OCI-LY1 (cell line): ENCODE measurements at regions not wholly inside any gene's neighbourhood (a gene's known extent, or its start where the extent isn't known, plus 50 kb on each side); places are given as distances from the start of the nearest gene placed in this dataset.

Source experiments
- H2AFZ ChIP-seq: fragments of 200-600 bp; sonication (generic), shearing (Covaris generic); 2 replicates; pipeline ENCODE4 v1.6.0; 2014; ENCODE audit warnings: antibody characterized with exemption, mild to moderate bottlenecking, low read length
- H3F3A ChIP-seq: fragments of 200-600 bp; sonication (generic), shearing (Covaris generic); 2 replicates; pipeline ENCODE4 v1.6.0; 2014; ENCODE audit warnings: mild to moderate bottlenecking, antibody characterized with exemption, low read length, moderate library complexity; ENCODE audit not compliant: insufficient read depth
- H3K27ac ChIP-seq: fragments of 200-600 bp; sonication (generic); 2 replicates; pipeline ENCODE4 v1.5.1; 2014; ENCODE audit warnings: low read length, mixed run types, mild to moderate bottlenecking, low read depth; ENCODE audit not compliant: poor library complexity, severe bottlenecking
- H3K27me3 ChIP-seq: fragments of 200-600 bp; sonication (generic); 2 replicates; pipeline ENCODE4 v1.6.0; 2014; ENCODE audit warnings: antibody characterized with exemption, mild to moderate bottlenecking, low read length, moderate library complexity; ENCODE audit not compliant: insufficient read depth
- H3K36me3 ChIP-seq: fragments of 200-600 bp; sonication (generic); 2 replicates; pipeline ENCODE4 v1.6.1; 2014; ENCODE audit warnings: mild to moderate bottlenecking, antibody characterized with exemption, low read length, moderate library complexity, mixed read lengths; ENCODE audit not compliant: insufficient read depth
- H3K4me1 ChIP-seq: fragments of 200-600 bp; sonication (generic); 2 replicates; pipeline ENCODE4 v1.5.1; 2014; ENCODE audit warnings: mild to moderate bottlenecking, low read length, moderate library complexity; ENCODE audit not compliant: insufficient read depth, severe bottlenecking
- H3K4me2 ChIP-seq: fragments of 200-600 bp; sonication (generic), shearing (Covaris generic); 2 replicates; pipeline ENCODE4 v1.6.1; 2014; ENCODE audit warnings: low read length
- H3K4me3 ChIP-seq: fragments of 200-600 bp; sonication (generic); 2 replicates; pipeline ENCODE4 v1.5.1; 2014; ENCODE audit warnings: low read length, low read depth, mild to moderate bottlenecking, mixed read lengths; ENCODE audit not compliant: poor library complexity, severe bottlenecking
- H3K79me2 ChIP-seq: fragments of 200-600 bp; shearing (Covaris generic); 2 replicates; pipeline ENCODE4 v1.6.1; 2016; ENCODE audit warnings: mixed run types, low read length, mixed read lengths; ENCODE audit not compliant: insufficient read depth
- H3K9ac ChIP-seq: fragments of 200-600 bp; sonication (generic), shearing (Covaris generic); 2 replicates; pipeline ENCODE4 v1.6.1; 2014; ENCODE audit warnings: mild to moderate bottlenecking, low read length, mixed read lengths
- H3K9me2 ChIP-seq: fragments of 200-600 bp; sonication (generic), shearing (Covaris generic); 2 replicates; pipeline ENCODE4 v1.6.1; 2014; ENCODE audit warnings: low read depth, mild to moderate bottlenecking, low read length, mixed read lengths
- H3K9me3 ChIP-seq: fragments of 200-600 bp; shearing (Covaris generic); 2 replicates; pipeline ENCODE4 v1.6.1; 2014; ENCODE audit warnings: low read length, mixed read lengths
- H4K20me1 ChIP-seq: fragments of 200-600 bp; sonication (generic), shearing (Covaris generic); 2 replicates; pipeline ENCODE4 v1.6.0; 2016; ENCODE audit warnings: mild to moderate bottlenecking, low read length; ENCODE audit not compliant: insufficient read depth
- EZH2 ChIP-seq: fragments of 200-600 bp; sonication (generic), shearing (Covaris generic); IDR thresholded peaks from 2 replicates; pipeline ENCODE4 v1.8.0; 2017; ENCODE audit warnings: borderline replicate concordance, mixed run types, mild to moderate bottlenecking, antibody characterized with exemption, low read length, moderate library complexity, mixed read lengths
- TF ChIP-seq, protein P1 (sequence below): fragments of 200-600 bp; sonication (generic), shearing (Covaris generic); IDR thresholded peaks from 2 replicates; pipeline ENCODE4 v1.5.1; 2017; ENCODE audit warnings: mild to moderate bottlenecking, antibody characterized with exemption, low read length, moderate library complexity, mixed read lengths

DNA sequence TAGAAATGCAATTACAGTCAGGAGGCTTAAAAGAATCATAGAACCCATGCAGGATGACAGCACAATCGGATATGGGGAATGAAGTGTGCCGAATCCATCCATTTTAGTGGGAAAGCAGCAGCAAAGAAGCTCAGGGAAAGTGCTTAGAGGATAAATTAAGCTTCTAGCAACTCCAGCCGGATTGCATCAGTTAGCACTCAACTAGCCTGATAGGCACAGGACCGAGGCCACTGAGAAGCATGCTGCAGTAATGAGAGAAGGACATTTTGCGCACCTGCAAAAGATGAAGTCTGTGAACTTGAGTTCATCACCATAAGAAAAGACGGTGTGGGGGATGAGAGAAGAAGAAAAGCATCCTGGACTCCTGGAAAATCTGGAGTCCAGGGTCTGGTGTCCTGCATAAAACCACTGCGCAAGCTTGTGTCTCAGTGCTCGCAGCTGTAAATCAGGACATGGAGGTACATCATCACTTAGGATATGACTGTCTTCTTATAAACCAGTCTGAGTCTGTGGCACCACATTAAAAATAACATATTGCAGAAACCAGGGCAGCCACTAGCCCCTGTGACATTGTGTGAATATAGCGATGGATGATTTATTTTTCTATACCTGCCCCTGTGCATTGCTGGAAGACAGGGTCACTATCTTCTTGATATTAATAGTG is 665.5 kb upstream of the SOX11 start:
- Histone ChIP-seq H3K4me2 (no peak overlapping the region), H3F3A (peaks cover 10% of the 10 kb centered on the region), H3K9me2 (no peaks in the 10 kb centered on the region), H3K79me2 (no peaks in the 10 kb centered on the region), H4K20me1 (no peaks in the 10 kb centered on the region), H3K9ac (no peak overlapping the region), H3K4me3 (no peak overlapping the region), H3K27me3 (no peaks in the 10 kb centered on the region; the same call in 1 of the 2 replicates), H2AFZ (no peak overlapping the region), H3K27ac (no peak overlapping the region), H3K9me3 (peaks cover 4% of the 10 kb centered on the region; the same call in 1 of the 2 replicates), H3K4me1 (no peaks in the 10 kb centered on the region), H3K36me3 (no peaks in the 10 kb centered on the region)
- no peak for TF ChIP-seq EZH2
- TF ChIP-seq, protein P1, sequence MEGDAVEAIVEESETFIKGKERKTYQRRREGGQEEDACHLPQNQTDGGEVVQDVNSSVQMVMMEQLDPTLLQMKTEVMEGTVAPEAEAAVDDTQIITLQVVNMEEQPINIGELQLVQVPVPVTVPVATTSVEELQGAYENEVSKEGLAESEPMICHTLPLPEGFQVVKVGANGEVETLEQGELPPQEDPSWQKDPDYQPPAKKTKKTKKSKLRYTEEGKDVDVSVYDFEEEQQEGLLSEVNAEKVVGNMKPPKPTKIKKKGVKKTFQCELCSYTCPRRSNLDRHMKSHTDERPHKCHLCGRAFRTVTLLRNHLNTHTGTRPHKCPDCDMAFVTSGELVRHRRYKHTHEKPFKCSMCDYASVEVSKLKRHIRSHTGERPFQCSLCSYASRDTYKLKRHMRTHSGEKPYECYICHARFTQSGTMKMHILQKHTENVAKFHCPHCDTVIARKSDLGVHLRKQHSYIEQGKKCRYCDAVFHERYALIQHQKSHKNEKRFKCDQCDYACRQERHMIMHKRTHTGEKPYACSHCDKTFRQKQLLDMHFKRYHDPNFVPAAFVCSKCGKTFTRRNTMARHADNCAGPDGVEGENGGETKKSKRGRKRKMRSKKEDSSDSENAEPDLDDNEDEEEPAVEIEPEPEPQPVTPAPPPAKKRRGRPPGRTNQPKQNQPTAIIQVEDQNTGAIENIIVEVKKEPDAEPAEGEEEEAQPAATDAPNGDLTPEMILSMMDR = no peak

DNA sequence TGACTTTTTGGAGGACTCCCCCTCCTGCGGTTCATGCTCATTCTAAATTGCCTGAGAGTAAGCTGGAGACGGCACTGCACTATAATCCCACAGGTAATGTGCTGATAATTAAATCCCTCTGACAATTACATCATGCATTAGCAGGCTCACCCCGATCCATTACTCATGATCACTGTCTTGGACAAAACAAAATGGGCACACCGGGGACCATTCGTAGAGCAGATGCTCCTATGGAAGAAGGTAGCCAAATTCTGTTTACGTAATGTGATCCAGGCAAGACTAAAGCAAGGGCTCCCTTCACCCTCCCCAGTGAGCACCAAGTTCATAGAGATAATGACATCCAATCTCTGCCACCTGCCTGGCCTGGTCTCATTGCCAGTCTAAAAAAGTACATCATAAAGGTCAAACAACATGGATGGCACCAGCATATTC is 657.1 kb upstream of the SOX11 start:
- Histone ChIP-seq H3K36me3 (no peaks in the 10 kb centered on the region), H3K9ac (no peak overlapping the region), H4K20me1 (no peaks in the 10 kb centered on the region), H3K79me2 (no peaks in the 10 kb centered on the region), H3K27ac (no peak overlapping the region), H3F3A (no peaks in the 10 kb centered on the region), H2AFZ (no peak overlapping the region), H3K27me3 (no peaks in the 10 kb centered on the region), H3K9me3 (no peaks in the 10 kb centered on the region), H3K4me1 (no peaks in the 10 kb centered on the region), H3K4me3 (no peak overlapping the region), H3K9me2 (no peaks in the 10 kb centered on the region), H3K4me2 (no peak overlapping the region)
- no peak for TF ChIP-seq EZH2
- TF ChIP-seq, protein P1 = no peak

DNA sequence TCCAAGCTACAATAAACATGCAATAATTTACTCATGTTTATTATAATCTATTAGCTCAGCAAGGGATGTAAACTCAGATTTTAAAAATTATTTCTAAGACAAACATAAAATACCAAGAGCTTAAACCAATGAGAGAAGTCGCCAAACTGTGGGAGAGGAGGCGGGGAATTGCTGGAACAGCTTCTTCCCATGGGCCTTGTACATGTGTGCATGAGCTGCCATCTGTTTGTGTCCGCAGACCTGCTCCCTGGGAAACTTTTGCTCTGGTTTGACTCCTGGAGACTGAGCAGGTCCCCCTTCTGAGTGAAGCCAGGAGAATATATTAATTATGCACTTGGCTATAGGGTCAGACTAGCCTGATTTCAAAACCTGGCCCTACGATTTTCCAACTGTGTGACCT is 655.9 kb upstream of the SOX11 start:
- Histone ChIP-seq H3F3A (no peaks in the 10 kb centered on the region), H3K4me2 (no peak overlapping the region), H3K4me1 (no peaks in the 10 kb centered on the region), H2AFZ (no peak overlapping the region), H3K9me3 (no peaks in the 10 kb centered on the region), H3K9ac (no peak overlapping the region), H3K9me2 (no peaks in the 10 kb centered on the region), H3K79me2 (no peaks in the 10 kb centered on the region), H3K4me3 (no peak overlapping the region), H4K20me1 (no peaks in the 10 kb centered on the region), H3K27me3 (no peaks in the 10 kb centered on the region), H3K27ac (no peak overlapping the region), H3K36me3 (no peaks in the 10 kb centered on the region)
- TF ChIP-seq EZH2 = no peak
- TF ChIP-seq, protein P1 = no peak
